H9 (cell line): ENCODE measurements at regions not wholly inside any gene's neighbourhood (a gene's known extent, or its start where the extent isn't known, plus 50 kb on each side); places are given as distances from the start of the nearest gene placed in this dataset.

Source experiments
- DNase-seq: peaks from one replicate; pipeline ENCODE4 v3.0.0-alpha.2; 2017
- H2AFZ ChIP-seq: one replicate; pipeline ENCODE4 v1.6.1; 2013; ENCODE audit warnings: mild to moderate bottlenecking, low read length, control low read depth, moderate library complexity
- H2AK5ac ChIP-seq: 2 replicates; pipeline ENCODE4 v1.6.1; 2013; ENCODE audit warnings: low read length, control low read depth, mixed read lengths; ENCODE audit not compliant: insufficient read length
- H2BK120ac ChIP-seq: one replicate; pipeline ENCODE4 v1.6.1; 2013; ENCODE audit warnings: low read depth, mild to moderate bottlenecking, low read length, control low read depth, inconsistent platforms; ENCODE audit not compliant: poor library complexity, severe bottlenecking
- H2BK12ac ChIP-seq: 2 replicates; pipeline ENCODE4 v1.6.1; 2013; ENCODE audit warnings: low read length, control low read depth, mixed read lengths, low read depth; ENCODE audit not compliant: insufficient read length
- H2BK15ac ChIP-seq: 2 replicates; pipeline ENCODE4 v1.6.1; 2013; ENCODE audit warnings: low read depth, low read length, control low read depth
- H2BK20ac ChIP-seq: one replicate; pipeline ENCODE4 v1.6.1; 2013; ENCODE audit warnings: low read depth, mild to moderate bottlenecking, low read length, control low read depth, inconsistent platforms; ENCODE audit not compliant: poor library complexity, severe bottlenecking
- H2BK5ac ChIP-seq: 2 replicates; pipeline ENCODE4 v1.6.1; 2013; ENCODE audit warnings: low read length, control low read depth, mixed read lengths; ENCODE audit not compliant: insufficient read length
- H3K14ac ChIP-seq: 2 replicates; pipeline ENCODE4 v1.6.1; 2013; ENCODE audit warnings: low read length, control low read depth; ENCODE audit not compliant: insufficient read depth
- H3K18ac ChIP-seq: 2 replicates; pipeline ENCODE4 v1.6.1; 2013; ENCODE audit warnings: low read depth, mild to moderate bottlenecking, mixed read lengths, low read length, control low read depth; ENCODE audit not compliant: insufficient read length
- H3K23ac ChIP-seq: 2 replicates; pipeline ENCODE4 v1.6.1; 2013; ENCODE audit warnings: low read length, control low read depth, mixed read lengths, low read depth; ENCODE audit not compliant: insufficient read length
- H3K23me2 ChIP-seq: 2 replicates; pipeline ENCODE4 v1.6.1; 2013; ENCODE audit warnings: low read depth, mild to moderate bottlenecking, mixed read lengths, low read length, control low read depth; ENCODE audit not compliant: insufficient read length, poor library complexity, severe bottlenecking
- H3K27ac ChIP-seq: 2 replicates; pipeline ENCODE4 v1.5.1; 2013; ENCODE audit warnings: low read length, control low read depth, mixed read lengths, low read depth; ENCODE audit not compliant: insufficient read length
- H3K27me3 ChIP-seq: 2 replicates; pipeline ENCODE4 v1.6.1; 2013; ENCODE audit warnings: low read length, control low read depth, inconsistent platforms; ENCODE audit not compliant: insufficient read depth
- H3K4ac ChIP-seq: 2 replicates; pipeline ENCODE4 v1.6.1; 2013; ENCODE audit warnings: low read depth, mild to moderate bottlenecking, control low read depth, inconsistent platforms, low read length, moderate library complexity
- H3K4me1 ChIP-seq: 2 replicates; pipeline ENCODE4 v1.6.1; 2013; ENCODE audit warnings: low read length, control low read depth, inconsistent platforms; ENCODE audit not compliant: insufficient read depth
- H3K4me2 ChIP-seq: 2 replicates; pipeline ENCODE4 v1.6.1; 2013; ENCODE audit warnings: low read length, control low read depth, mixed read lengths; ENCODE audit not compliant: insufficient read length, insufficient read depth
- H3K56ac ChIP-seq: 2 replicates; pipeline ENCODE4 v1.6.1; 2013; ENCODE audit warnings: low read depth, mild to moderate bottlenecking, mixed read lengths, low read length, control low read depth; ENCODE audit not compliant: insufficient read length
- H3K79me1 ChIP-seq: 2 replicates; pipeline ENCODE4 v1.6.1; 2013; ENCODE audit warnings: low read depth, mild to moderate bottlenecking, moderate library complexity, low read length, control low read depth, inconsistent platforms; ENCODE audit not compliant: insufficient read depth, poor library complexity, severe bottlenecking
- H3K79me2 ChIP-seq: 2 replicates; pipeline ENCODE4 v1.6.1; 2013; ENCODE audit warnings: low read length, control low read depth, inconsistent platforms; ENCODE audit not compliant: insufficient read depth
- H3K9ac ChIP-seq: 2 replicates; pipeline ENCODE4 v1.6.1; 2013; ENCODE audit warnings: low read length, control low read depth, mixed read lengths; ENCODE audit not compliant: insufficient read length; ENCODE audit errors: extremely low read depth
- H3K9me3 ChIP-seq: one replicate; pipeline ENCODE4 v1.6.1; 2013; ENCODE audit warnings: low read depth, low read length, inconsistent platforms; ENCODE audit not compliant: control insufficient read depth
- H3T11ph ChIP-seq: one replicate; pipeline ENCODE4 v1.6.1; 2013; ENCODE audit warnings: mild to moderate bottlenecking, low read length, control low read depth, inconsistent platforms
- H4K20me1 ChIP-seq: one replicate; pipeline ENCODE4 v1.6.1; 2013; ENCODE audit not compliant: control insufficient read depth, insufficient read length, insufficient read depth
- H4K5ac ChIP-seq: 2 replicates; pipeline ENCODE4 v1.6.1; 2013; ENCODE audit warnings: low read depth, mild to moderate bottlenecking, mixed read lengths, low read length, control low read depth; ENCODE audit not compliant: insufficient read length
- H4K8ac ChIP-seq: replicated peaks from 2 replicates; pipeline ENCODE4 v1.6.1; 2013; ENCODE audit warnings: low read length, control low read depth, mixed read lengths, low read depth; ENCODE audit not compliant: insufficient read length
- H4K91ac ChIP-seq: 2 replicates; pipeline ENCODE4 v1.6.1; 2013; ENCODE audit warnings: low read depth, mild to moderate bottlenecking, moderate library complexity, mixed read lengths, low read length, control low read depth; ENCODE audit not compliant: insufficient read length
- H3K27ac Mint-ChIP-seq, 3 experiments: 2 replicates in 2 of 3; 3 replicates in 1 of 3; pipeline ENCODE4 v1.8.0; 2020 to 2021; ENCODE audit warnings: mixed read lengths in 3 of 3, mild to moderate bottlenecking in 1 of 3, moderate library complexity in 1 of 3
- H3K27me3 Mint-ChIP-seq: 2 replicates; pipeline ENCODE4 v1.8.0; 2021; ENCODE audit warnings: low read depth, mild to moderate bottlenecking, moderate library complexity, mixed read lengths
- H3K36me3 Mint-ChIP-seq, 3 experiments: 2 replicates in 2 of 3; 3 replicates in 1 of 3; pipeline ENCODE4 v1.8.0; 2020 to 2021; ENCODE audit warnings: low read depth in 3 of 3, mixed read lengths in 3 of 3; ENCODE audit not compliant: insufficient read depth in 1 of 3
- H3K4me1 Mint-ChIP-seq, 2 experiments: 2 replicates each; pipeline ENCODE4 v1.8.0; 2020; ENCODE audit warnings: mixed read lengths in 2 of 2
- H3K4me3 Mint-ChIP-seq, 2 experiments: 2 replicates in 1 of 2; 3 replicates in 1 of 2; pipeline ENCODE4 v1.8.0; 2020 to 2021; ENCODE audit warnings: mild to moderate bottlenecking in 2 of 2, mixed read lengths in 2 of 2, moderate library complexity in 1 of 2
- H3K9me3 Mint-ChIP-seq, 2 experiments: 2 replicates in 1 of 2; 3 replicates in 1 of 2; pipeline ENCODE4 v1.8.0; 2020; ENCODE audit warnings: mild to moderate bottlenecking in 2 of 2, mixed read lengths in 2 of 2, moderate library complexity in 1 of 2
- WGBS: extraction: QIAGEN DNeasy Blood & Tissue Kit; methylation state at CpG from one replicate; pipeline ENCODE4 v1.1.7; 2013; ENCODE audit warnings: missing lambda C conversion rate, low lambda C conversion rate, mixed read lengths; ENCODE audit not compliant: insufficient read length; ENCODE audit errors: extremely low coverage; 5-methylcytosine and 5-hydroxymethylcytosine counted together
- TF ChIP-seq, protein P1 (sequence below): fragments of 200-600 bp; sonication (generic); conservative IDR thresholded peaks from 3 replicates; pipeline ENCODE4 v1.8.0; 2021; ENCODE audit warnings: antibody characterized with exemption, mild to moderate bottlenecking

- no peak overlapping the region for H2AFZ ChIP-seq
Measured at GRCh38 chr6:98039904-98040607, 757.0 kb upstream of the MMS22L start.

More at GRCh38 chr6:98039904-98040607, 757.0 kb upstream of the MMS22L start:
- no peaks in the 10 kb centered on the region for H3K27me3 Mint-ChIP-seq
- H2BK120ac ChIP-seq, result no peak overlapping the region
- H3K4ac ChIP-seq, result no peak overlapping the region
- peak; percentile 56 for DNase-seq
- no peaks in the 10 kb centered on the region for H3K23me2 ChIP-seq
- H3K27ac Mint-ChIP-seq, result peak overlapping the region; percentile 89 to 100 (median 96)
- no peaks in the 10 kb centered on the region for H3K27me3 ChIP-seq
- no peak overlapping the region for H2BK12ac ChIP-seq
- H3K14ac ChIP-seq, result no peak overlapping the region
- H4K5ac ChIP-seq, result no peak overlapping the region
- H3K4me3 Mint-ChIP-seq, result peak overlapping the region; percentile 21 to 74; a peak in 3 of 5 replicates
- no peaks in the 10 kb centered on the region for H4K20me1 ChIP-seq
- H3K36me3 Mint-ChIP-seq, result no peaks in the 10 kb centered on the region
- no peaks in the 10 kb centered on the region for H3K79me1 ChIP-seq
- peak overlapping the region; percentile 55 for H3K4me2 ChIP-seq
- no peak overlapping the region for H3K56ac ChIP-seq
- no peak overlapping the region for H2BK15ac ChIP-seq
- H3K9ac ChIP-seq, result peak overlapping the region; percentile 34
- no peaks in the 10 kb centered on the region for H3K79me2 ChIP-seq
- H4K91ac ChIP-seq, result no peak overlapping the region
- H3T11ph ChIP-seq, result no peak overlapping the region
- H4K8ac ChIP-seq, result no peak overlapping the region
- WGBS, result no CpG with 5 or more reads among the region's 3 CpGs
- peaks cover 22% of the 10 kb centered on the region for H3K4me1 ChIP-seq
- peak overlapping the region; percentile 97 for H3K27ac ChIP-seq
- no peak overlapping the region for H2AK5ac ChIP-seq
- H3K23ac ChIP-seq, result no peak overlapping the region
- H3K9me3 ChIP-seq, result no peaks in the 10 kb centered on the region
- peaks cover 76 to 77% of the 10 kb centered on the region in 2 experiments for H3K4me1 Mint-ChIP-seq
- H3K18ac ChIP-seq, result no peak overlapping the region
- TF ChIP-seq, protein P1, sequence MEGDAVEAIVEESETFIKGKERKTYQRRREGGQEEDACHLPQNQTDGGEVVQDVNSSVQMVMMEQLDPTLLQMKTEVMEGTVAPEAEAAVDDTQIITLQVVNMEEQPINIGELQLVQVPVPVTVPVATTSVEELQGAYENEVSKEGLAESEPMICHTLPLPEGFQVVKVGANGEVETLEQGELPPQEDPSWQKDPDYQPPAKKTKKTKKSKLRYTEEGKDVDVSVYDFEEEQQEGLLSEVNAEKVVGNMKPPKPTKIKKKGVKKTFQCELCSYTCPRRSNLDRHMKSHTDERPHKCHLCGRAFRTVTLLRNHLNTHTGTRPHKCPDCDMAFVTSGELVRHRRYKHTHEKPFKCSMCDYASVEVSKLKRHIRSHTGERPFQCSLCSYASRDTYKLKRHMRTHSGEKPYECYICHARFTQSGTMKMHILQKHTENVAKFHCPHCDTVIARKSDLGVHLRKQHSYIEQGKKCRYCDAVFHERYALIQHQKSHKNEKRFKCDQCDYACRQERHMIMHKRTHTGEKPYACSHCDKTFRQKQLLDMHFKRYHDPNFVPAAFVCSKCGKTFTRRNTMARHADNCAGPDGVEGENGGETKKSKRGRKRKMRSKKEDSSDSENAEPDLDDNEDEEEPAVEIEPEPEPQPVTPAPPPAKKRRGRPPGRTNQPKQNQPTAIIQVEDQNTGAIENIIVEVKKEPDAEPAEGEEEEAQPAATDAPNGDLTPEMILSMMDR, result peak; percentile 57
- H2BK20ac ChIP-seq, result no peak overlapping the region
- H2BK5ac ChIP-seq, result peak overlapping the region; percentile 88
- no peaks in the 10 kb centered on the region for H3K9me3 Mint-ChIP-seq
